Astrocyte of the hippocampus (primary cell): ENCODE measurements at regions not wholly inside any gene's neighbourhood (a gene's known extent, or its start where the extent isn't known, plus 50 kb on each side); places are given as distances from the start of the nearest gene placed in this dataset.
A peak's percentile ranks its signal among the peaks of the same experiment; 100 is the strongest.
"Not testable (repeated sequence)": the region's sequence is repeated elsewhere in the genome, so short reads cannot be mapped to it uniquely, and the experiment has no call there.

Experiments
- DNase-seq: peaks from one replicate; pipeline ENCODE4 v3.0.0; 2011; ENCODE audit warnings: low read depth, low spot score

- DNase-seq = peak; percentile 48
These were observed 62.6 kb upstream of the PHF21A start for GRCh38 chr11:46183819-46184218.

DNA sequence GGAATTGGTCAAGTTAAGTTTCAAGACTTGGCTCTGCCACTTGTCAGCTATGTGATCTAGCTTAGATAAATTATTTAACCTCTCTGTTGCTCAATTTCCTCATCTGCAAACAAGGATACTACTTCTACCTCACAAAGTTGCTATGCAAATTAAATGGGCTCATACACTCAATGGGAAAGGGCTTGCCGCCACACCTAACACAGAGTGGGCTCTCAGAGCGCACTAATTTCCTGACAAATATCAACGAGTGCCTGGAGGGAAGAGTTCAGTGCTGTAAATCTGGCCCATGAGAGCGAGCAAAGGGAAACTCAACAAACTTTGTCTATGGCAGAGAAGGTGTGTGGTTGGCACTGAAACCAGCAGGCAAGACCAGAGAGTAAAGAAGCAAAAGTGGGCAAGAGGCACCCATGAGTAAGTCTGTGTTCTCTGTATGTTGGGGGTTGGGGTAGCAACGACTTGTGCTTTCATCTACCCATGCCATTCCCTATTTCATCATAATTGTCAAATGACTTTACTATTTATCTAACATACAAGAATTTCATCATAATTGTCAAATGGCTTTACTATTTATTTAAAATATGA, 60.7 kb upstream of the PHF21A start:
- DNase-seq = no peak

- DNase-seq = no peak
These were observed 60.1 kb upstream of the PHF21A start for GRCh38 chr11:46181387-46181786.

GRCh38 chr11:46180736-46181135, 59.5 kb upstream of the PHF21A start:
- no peak for DNase-seq

- DNase-seq = no peak
These were observed 57.3 kb upstream of the PHF21A start for GRCh38 chr11:46178513-46178912.

DNA sequence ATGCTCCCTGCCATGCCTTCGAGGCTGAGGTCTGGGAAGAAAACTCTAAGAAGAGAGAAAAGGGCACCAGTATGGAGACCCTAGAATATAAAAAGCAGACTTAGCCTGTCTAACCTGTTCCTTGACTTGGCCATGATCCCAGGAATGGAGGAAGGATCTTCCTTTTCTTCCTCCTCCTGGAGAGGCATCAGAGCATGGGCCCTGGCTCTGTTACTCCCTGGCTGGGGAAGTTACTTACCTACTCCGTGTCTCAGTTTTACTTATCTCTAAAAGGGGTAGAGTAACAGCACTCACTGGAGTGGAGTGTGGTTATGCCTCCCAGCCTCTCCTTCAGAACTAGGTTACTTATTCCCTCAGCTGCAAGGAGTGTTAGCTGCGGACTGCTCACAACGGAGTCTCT, 55.2 kb upstream of the PHF21A start:
- DNase-seq = no peak

DNA sequence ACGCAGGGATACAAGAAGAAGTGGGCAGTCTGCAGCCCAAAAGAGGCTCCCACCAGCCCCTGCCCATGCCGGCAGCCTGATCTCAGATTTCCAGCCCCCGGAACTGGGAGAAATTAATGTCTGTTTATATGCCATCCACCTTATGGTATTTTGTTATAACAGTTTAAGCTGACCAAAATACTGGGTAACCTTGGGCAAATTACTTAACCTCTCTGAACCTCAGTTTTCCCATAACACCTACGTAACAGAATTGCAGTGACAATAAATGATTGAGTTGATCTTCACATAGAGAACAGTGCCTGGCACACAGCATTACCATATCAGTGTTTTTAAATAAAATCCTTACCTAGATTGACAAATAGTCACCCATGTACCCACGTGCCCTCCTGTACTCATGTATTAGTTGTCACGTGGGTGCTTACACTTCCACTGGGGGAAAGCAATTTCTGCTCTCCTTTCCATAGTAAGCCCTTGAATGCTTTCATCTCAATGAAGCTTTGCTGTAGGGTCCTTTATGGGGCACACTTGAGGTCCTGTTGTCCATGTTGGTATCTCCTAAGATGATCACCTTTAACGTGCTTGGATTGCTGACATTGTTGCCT, 54.2 kb upstream of the PHF21A start:
- no peak for DNase-seq

DNA sequence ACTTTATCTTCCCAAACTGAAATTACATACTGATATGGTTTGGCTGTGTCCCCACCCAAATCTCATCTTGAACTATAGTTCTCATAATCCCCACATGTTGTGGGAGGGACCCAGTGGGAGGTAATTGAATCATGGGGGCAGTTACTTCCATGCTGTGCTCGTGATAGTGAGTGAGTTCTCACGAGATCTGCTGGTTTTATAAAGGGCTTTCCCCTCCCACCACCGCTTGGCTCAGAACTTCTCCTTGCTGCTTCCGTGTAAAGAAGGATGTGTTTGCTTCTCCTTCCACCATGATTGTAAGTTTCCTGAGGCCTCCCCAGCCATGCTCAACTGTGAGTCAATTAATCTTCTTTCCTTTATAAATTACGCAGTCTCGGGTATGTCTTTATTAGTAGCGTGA, 50.4 kb upstream of the PHF21A start:
- DNase-seq = not testable (repeated sequence)
